Glutamatergic neuron (in vitro differentiated cells): ENCODE measurements at regions not wholly inside any gene's neighbourhood (a gene's known extent, or its start where the extent isn't known, plus 50 kb on each side); places are given as distances from the start of the nearest gene placed in this dataset.

ENCODE experiments used
- DNase-seq: peaks from one replicate; pipeline ENCODE4 v3.0.0; 2022
- H3K27ac Mint-ChIP-seq: one replicate; pipeline ENCODE4 v1.8.0; 2020; ENCODE audit warnings: mild to moderate bottlenecking, mixed read lengths, inconsistent platforms; ENCODE audit not compliant: unreplicated experiment
- H3K27me3 Mint-ChIP-seq: one replicate; pipeline ENCODE4 v1.8.0; 2020; ENCODE audit warnings: mild to moderate bottlenecking, moderate library complexity, mixed read lengths, inconsistent platforms; ENCODE audit not compliant: unreplicated experiment
- H3K36me3 Mint-ChIP-seq: one replicate; pipeline ENCODE4 v1.8.0; 2020; ENCODE audit warnings: mild to moderate bottlenecking, mixed read lengths, inconsistent platforms; ENCODE audit not compliant: unreplicated experiment
- H3K4me1 Mint-ChIP-seq: one replicate; pipeline ENCODE4 v1.8.0; 2020; ENCODE audit warnings: mild to moderate bottlenecking, low read depth, mixed read lengths, inconsistent platforms; ENCODE audit not compliant: unreplicated experiment
- H3K4me3 Mint-ChIP-seq: one replicate; pipeline ENCODE4 v1.8.0; 2020; ENCODE audit warnings: mild to moderate bottlenecking, mixed read lengths, inconsistent platforms; ENCODE audit not compliant: unreplicated experiment
- H3K9me3 Mint-ChIP-seq: one replicate; pipeline ENCODE4 v1.8.0; 2020; ENCODE audit warnings: mild to moderate bottlenecking, moderate library complexity, mixed read lengths, inconsistent platforms; ENCODE audit not compliant: unreplicated experiment
- TF ChIP-seq, protein P1 (sequence below): fragments of 200-600 bp; sonication (generic); IDR thresholded peaks from one replicate; pipeline ENCODE4 v1.5.0; 2021; ENCODE audit not compliant: partially characterized antibody, unreplicated experiment

DNA sequence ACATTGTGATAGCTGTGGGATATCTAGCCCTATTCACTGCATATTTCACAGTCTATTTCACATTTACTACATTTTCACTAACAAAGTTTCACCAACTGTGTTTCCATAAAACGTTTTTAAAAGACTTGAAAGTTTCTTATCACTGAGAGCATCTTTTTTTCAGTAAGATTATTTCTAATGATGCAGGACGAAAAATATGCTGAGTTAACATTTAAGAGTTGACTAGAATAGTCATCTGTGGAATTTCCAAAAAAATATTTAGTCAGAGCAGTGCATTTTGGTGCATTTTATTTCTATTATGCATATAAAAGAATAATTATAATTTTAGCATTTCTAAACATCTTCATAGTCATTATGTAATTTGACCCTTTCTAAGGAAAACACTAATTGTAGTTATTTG is 143.8 kb upstream of the CLEC14A start:
- TF ChIP-seq, protein P1, sequence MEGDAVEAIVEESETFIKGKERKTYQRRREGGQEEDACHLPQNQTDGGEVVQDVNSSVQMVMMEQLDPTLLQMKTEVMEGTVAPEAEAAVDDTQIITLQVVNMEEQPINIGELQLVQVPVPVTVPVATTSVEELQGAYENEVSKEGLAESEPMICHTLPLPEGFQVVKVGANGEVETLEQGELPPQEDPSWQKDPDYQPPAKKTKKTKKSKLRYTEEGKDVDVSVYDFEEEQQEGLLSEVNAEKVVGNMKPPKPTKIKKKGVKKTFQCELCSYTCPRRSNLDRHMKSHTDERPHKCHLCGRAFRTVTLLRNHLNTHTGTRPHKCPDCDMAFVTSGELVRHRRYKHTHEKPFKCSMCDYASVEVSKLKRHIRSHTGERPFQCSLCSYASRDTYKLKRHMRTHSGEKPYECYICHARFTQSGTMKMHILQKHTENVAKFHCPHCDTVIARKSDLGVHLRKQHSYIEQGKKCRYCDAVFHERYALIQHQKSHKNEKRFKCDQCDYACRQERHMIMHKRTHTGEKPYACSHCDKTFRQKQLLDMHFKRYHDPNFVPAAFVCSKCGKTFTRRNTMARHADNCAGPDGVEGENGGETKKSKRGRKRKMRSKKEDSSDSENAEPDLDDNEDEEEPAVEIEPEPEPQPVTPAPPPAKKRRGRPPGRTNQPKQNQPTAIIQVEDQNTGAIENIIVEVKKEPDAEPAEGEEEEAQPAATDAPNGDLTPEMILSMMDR: no peak
- no peak overlapping the region for H3K4me3 Mint-ChIP-seq
- no peaks in the 10 kb centered on the region for H3K27me3 Mint-ChIP-seq
- H3K36me3 Mint-ChIP-seq: no peaks in the 10 kb centered on the region
- H3K9me3 Mint-ChIP-seq: peaks cover 1% of the 10 kb centered on the region
- no peak for DNase-seq
- peaks cover 5% of the 10 kb centered on the region for H3K4me1 Mint-ChIP-seq
- H3K27ac Mint-ChIP-seq: no peak overlapping the region

DNA sequence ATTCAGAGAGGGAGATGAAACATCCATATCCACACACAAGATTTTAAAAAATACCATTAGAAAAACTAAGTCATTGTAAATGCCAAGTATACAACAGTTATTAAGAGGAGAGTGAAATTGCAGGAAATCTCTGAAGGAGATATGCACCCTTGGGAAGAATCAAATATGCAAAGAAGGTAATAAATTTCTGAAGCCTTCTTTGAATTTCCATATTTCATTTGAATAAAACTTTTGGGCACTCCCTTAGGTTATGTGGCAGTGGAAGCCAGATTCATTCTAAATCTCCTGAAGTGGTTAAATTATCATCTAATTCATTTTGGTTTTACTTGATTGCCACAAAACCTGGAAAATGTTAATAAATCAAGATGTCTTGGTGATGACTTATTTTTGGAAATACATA is 138.9 kb upstream of the CLEC14A start:
- Mint-ChIP-seq H3K36me3 (no peaks in the 10 kb centered on the region), H3K27me3 (no peaks in the 10 kb centered on the region), H3K9me3 (peaks cover 1% of the 10 kb centered on the region), H3K27ac (no peak overlapping the region), H3K4me1 (peaks cover 3% of the 10 kb centered on the region), H3K4me3 (no peak overlapping the region)
- no peak for DNase-seq
- TF ChIP-seq, protein P1: no peak

DNA sequence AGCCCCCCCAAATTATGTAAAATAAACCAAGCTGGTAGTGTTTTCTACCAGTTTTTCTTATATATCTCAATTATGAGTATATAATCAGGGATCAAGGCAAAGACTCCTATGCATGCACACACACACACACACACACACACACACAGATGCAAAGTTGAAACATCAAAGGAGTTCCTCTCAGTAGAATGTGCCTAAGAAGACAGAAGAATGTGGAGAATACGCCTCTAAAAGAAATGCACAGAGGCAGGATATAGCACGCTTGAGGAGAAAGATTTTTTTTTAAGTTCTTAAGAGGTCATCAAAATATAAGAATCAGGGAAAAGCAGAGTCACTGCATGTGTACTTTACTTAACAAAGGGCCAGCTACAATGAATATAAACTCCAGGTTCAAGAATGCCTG is 138.2 kb upstream of the CLEC14A start:
- Mint-ChIP-seq H3K4me3 (no peak overlapping the region), H3K36me3 (no peaks in the 10 kb centered on the region), H3K27me3 (no peaks in the 10 kb centered on the region), H3K4me1 (peaks cover 5% of the 10 kb centered on the region), H3K27ac (no peak overlapping the region), H3K9me3 (no peaks in the 10 kb centered on the region)
- no peak for DNase-seq
- TF ChIP-seq, protein P1: no peak

DNA sequence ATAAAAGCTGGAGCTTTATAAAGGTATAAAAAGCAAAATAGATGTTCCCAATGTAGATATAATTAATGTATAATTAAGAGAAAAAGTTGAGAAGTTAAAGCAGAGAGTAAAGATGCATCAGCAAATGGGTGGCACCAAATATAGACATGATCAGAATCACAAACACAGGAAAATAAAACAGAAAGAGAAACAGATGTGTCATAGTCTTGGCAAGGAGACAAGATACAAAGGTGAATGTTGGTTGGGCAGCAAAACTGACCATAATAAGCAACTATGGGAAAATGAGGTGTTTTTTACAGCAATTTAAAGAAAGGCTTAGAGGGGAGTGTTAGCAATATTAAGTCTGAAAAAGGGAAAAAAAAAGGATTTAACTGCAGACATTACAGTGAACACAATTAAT is 135.4 kb upstream of the CLEC14A start:
- H3K27me3 Mint-ChIP-seq: no peaks in the 10 kb centered on the region
- H3K4me1 Mint-ChIP-seq: peaks cover 7% of the 10 kb centered on the region
- no peak overlapping the region for H3K27ac Mint-ChIP-seq
- DNase-seq: no peak
- TF ChIP-seq, protein P1: no peak
- H3K4me3 Mint-ChIP-seq: no peak overlapping the region
- H3K9me3 Mint-ChIP-seq: no peaks in the 10 kb centered on the region
- no peaks in the 10 kb centered on the region for H3K36me3 Mint-ChIP-seq

DNA sequence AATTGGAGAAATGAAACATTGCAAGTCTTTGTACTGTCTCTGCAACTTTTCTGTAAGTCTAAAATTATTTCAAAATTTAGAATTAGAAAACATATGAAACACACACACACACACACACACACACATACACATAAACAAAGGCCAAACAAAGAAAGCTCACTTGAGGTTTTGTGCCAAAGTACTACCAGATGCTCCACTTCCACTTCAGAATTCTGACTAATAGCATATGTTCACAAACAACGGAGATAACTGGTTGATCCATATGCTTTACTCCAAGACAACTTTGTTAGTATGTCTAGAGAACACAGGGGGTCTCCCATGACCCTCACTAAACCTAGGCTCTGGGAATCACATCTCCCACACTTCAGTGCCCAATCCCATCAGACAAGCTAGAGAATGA is 133.8 kb upstream of the CLEC14A start:
- H3K9me3 Mint-ChIP-seq: no peaks in the 10 kb centered on the region
- no peaks in the 10 kb centered on the region for H3K36me3 Mint-ChIP-seq
- TF ChIP-seq, protein P1: no peak
- DNase-seq: no peak
- H3K27ac Mint-ChIP-seq: no peak overlapping the region
- peaks cover 7% of the 10 kb centered on the region for H3K4me1 Mint-ChIP-seq
- H3K27me3 Mint-ChIP-seq: no peaks in the 10 kb centered on the region
- H3K4me3 Mint-ChIP-seq: no peak overlapping the region
